Neuronal stem cell (in vitro differentiated cells): ENCODE measurements at regions not wholly inside any gene's neighbourhood (a gene's known extent, or its start where the extent isn't known, plus 50 kb on each side); places are given as distances from the start of the nearest gene placed in this dataset.
"Not testable (repeated sequence)": the region's sequence is repeated elsewhere in the genome, so short reads cannot be mapped to it uniquely, and the experiment has no call there.

Experiments
- DNase-seq: peaks from one replicate; pipeline ENCODE4 v3.0.0-alpha.2; 2013; ENCODE audit warnings: low spot score
- H2AFZ ChIP-seq: one replicate; pipeline ENCODE4 v1.6.1; 2013; ENCODE audit warnings: mild to moderate bottlenecking, low read length, inconsistent platforms
- H2AK5ac ChIP-seq: 2 replicates; pipeline ENCODE4 v1.6.1; 2013; ENCODE audit warnings: low read depth, mild to moderate bottlenecking, inconsistent platforms, low read length, moderate library complexity, mixed read lengths
- H2BK120ac ChIP-seq: 2 replicates; pipeline ENCODE4 v1.6.1; 2013; ENCODE audit warnings: low read depth, mild to moderate bottlenecking, inconsistent platforms, low read length, moderate library complexity, mixed read lengths
- H2BK12ac ChIP-seq: one replicate; pipeline ENCODE4 v1.6.1; 2013; ENCODE audit warnings: low read length, inconsistent platforms
- H2BK15ac ChIP-seq: 2 replicates; pipeline ENCODE4 v1.6.1; 2013; ENCODE audit warnings: mild to moderate bottlenecking, low read length, inconsistent platforms, mixed read lengths
- H2BK5ac ChIP-seq: one replicate; pipeline ENCODE4 v1.6.1; 2013; ENCODE audit warnings: inconsistent platforms, mild to moderate bottlenecking, low read length, moderate library complexity
- H3K14ac ChIP-seq: one replicate; pipeline ENCODE4 v1.6.1; 2013; ENCODE audit warnings: low read length, inconsistent platforms
- H3K18ac ChIP-seq: 2 replicates; pipeline ENCODE4 v1.6.1; 2013; ENCODE audit warnings: low read length, inconsistent platforms
- H3K23ac ChIP-seq: 2 replicates; pipeline ENCODE4 v1.6.1; 2013; ENCODE audit warnings: low read depth, mild to moderate bottlenecking, mixed read lengths, low read length, inconsistent platforms; ENCODE audit not compliant: poor library complexity
- H3K27ac ChIP-seq: replicated peaks from 3 replicates; pipeline ENCODE4 v1.5.1; 2013; ENCODE audit warnings: low read length, inconsistent platforms
- H3K27me3 ChIP-seq, 3 experiments: 2 replicates each; pipeline ENCODE4 v1.6.1; 2013; ENCODE audit warnings: low read length in 3 of 3, mild to moderate bottlenecking in 2 of 3, inconsistent platforms in 1 of 3, low read depth in 1 of 3, mixed read lengths in 1 of 3, moderate library complexity in 1 of 3; ENCODE audit not compliant: control insufficient read depth in 3 of 3, insufficient read depth in 3 of 3
- H3K36me3 ChIP-seq, 2 donors: replicated peaks in 1 of 2; 2 replicates each; pipeline ENCODE4 v1.6.1; 2013; ENCODE audit warnings: low read length in 2 of 2; ENCODE audit not compliant: control insufficient read depth in 2 of 2, insufficient read depth in 2 of 2
- H3K4ac ChIP-seq: 2 replicates; pipeline ENCODE4 v1.6.1; 2013; ENCODE audit warnings: inconsistent platforms, mild to moderate bottlenecking, low read length, moderate library complexity
- H3K4me1 ChIP-seq, 2 donors: 1 replicate in 1 of 2; 2 replicates in 1 of 2; pipeline ENCODE4 v1.6.1; 2013; ENCODE audit warnings: low read length in 2 of 2, low read depth in 1 of 2; ENCODE audit not compliant: control insufficient read depth in 2 of 2, insufficient read depth in 1 of 2
- H3K4me2 ChIP-seq: one replicate; pipeline ENCODE4 v1.6.1; 2013; ENCODE audit warnings: mild to moderate bottlenecking, low read length, inconsistent platforms; ENCODE audit not compliant: insufficient read depth, poor library complexity, severe bottlenecking
- H3K4me3 ChIP-seq, 2 donors: 2 replicates each; pipeline ENCODE4 v1.5.1; 2013; ENCODE audit warnings: low read length in 2 of 2, mild to moderate bottlenecking in 2 of 2, inconsistent platforms in 1 of 2, moderate library complexity in 1 of 2
- H3K79me1 ChIP-seq: one replicate; pipeline ENCODE4 v1.6.1; 2013; ENCODE audit warnings: low read depth, mild to moderate bottlenecking, inconsistent platforms, low read length, moderate library complexity
- H3K9ac ChIP-seq: one replicate; pipeline ENCODE4 v1.6.1; 2013; ENCODE audit warnings: mild to moderate bottlenecking, low read depth, low read length, inconsistent platforms; ENCODE audit not compliant: poor library complexity
- H3K9me3 ChIP-seq, 2 donors: replicated peaks in 1 of 2; 2 replicates each; pipeline versions ENCODE3 to v1.6.1; 2013; ENCODE audit warnings: low read length in 2 of 2, mild to moderate bottlenecking in 2 of 2, inconsistent platforms in 1 of 2, low read depth in 1 of 2, mixed read lengths in 1 of 2, moderate library complexity in 1 of 2; ENCODE audit not compliant: control insufficient read depth in 2 of 2, insufficient read depth in 1 of 2
- H4K8ac ChIP-seq: one replicate; pipeline ENCODE4 v1.6.1; 2013; ENCODE audit warnings: low read depth, mild to moderate bottlenecking, inconsistent platforms, low read length, moderate library complexity
- H4K91ac ChIP-seq: one replicate; pipeline ENCODE4 v1.6.1; 2013; ENCODE audit warnings: low read length, low read depth, mild to moderate bottlenecking, inconsistent platforms; ENCODE audit not compliant: poor library complexity
- WGBS, 2 donors: extraction: QIAGEN DNeasy Blood & Tissue Kit; methylation state at CpG; one replicate each; pipeline ENCODE4 v1.1.7; 2013; ENCODE audit warnings: missing lambda C conversion rate in 2 of 2, mixed read lengths in 1 of 2; ENCODE audit not compliant: insufficient read length in 2 of 2, insufficient replicate concordance in 1 of 2; ENCODE audit errors: extremely low coverage in 2 of 2; 5-methylcytosine and 5-hydroxymethylcytosine counted together

GRCh38 chr13:62110079-62110478 lies 694.4 kb upstream of the PCDH20 start:
- Histone ChIP-seq H2BK5ac (no peak overlapping the region), H4K8ac (no peak overlapping the region), H3K9me3 (peaks cover 0 to 3% of the 10 kb centered on the region in 2 donors), H3K4ac (no peak overlapping the region), H4K91ac (no peak overlapping the region), H3K4me1 (no peaks in the 10 kb centered on the region), H3K18ac (no peak overlapping the region), H2BK12ac (no peak overlapping the region), H3K23ac (no peak overlapping the region), H2AFZ (peak overlapping the region; percentile 17), H3K14ac (no peak overlapping the region), H2AK5ac (no peak overlapping the region), H3K79me1 (no peaks in the 10 kb centered on the region), H3K36me3 (no peaks in the 10 kb centered on the region), H3K9ac (no peak overlapping the region), H2BK15ac (no peak overlapping the region), H3K27ac (no peak overlapping the region), H3K4me2 (no peak overlapping the region), H2BK120ac (no peak overlapping the region), H3K27me3 (no peaks in the 10 kb centered on the region), H3K4me3 (no peak overlapping the region)
- WGBS, 2 donors: no CpG with 5 or more reads among the region's 4 CpGs
- no peak for DNase-seq

- H3K9ac ChIP-seq, DNase-seq, H3K27me3 ChIP-seq, H4K91ac ChIP-seq, H3K23ac ChIP-seq, H2BK12ac ChIP-seq, H2BK5ac ChIP-seq, H3K27ac ChIP-seq, H3K4me3 ChIP-seq, H2AFZ ChIP-seq, H3K36me3 ChIP-seq, H4K8ac ChIP-seq, H3K9me3 ChIP-seq, H2AK5ac ChIP-seq, H3K14ac ChIP-seq, H2BK120ac ChIP-seq, H3K4me1 ChIP-seq, H3K79me1 ChIP-seq, H2BK15ac ChIP-seq, H3K18ac ChIP-seq, H3K4ac ChIP-seq, H3K4me2 ChIP-seq: not testable (repeated sequence)
- WGBS, 2 donors: no CpG with 5 or more reads among the region's 7 CpGs
Measured at GRCh38 chr13:62104136-62104535, 688.5 kb upstream of the PCDH20 start.

- Histone ChIP-seq H2AK5ac (no peak overlapping the region), H3K4ac (no peak overlapping the region), H4K91ac (no peak overlapping the region), H3K23ac (no peak overlapping the region), H2BK120ac (no peak overlapping the region), H2AFZ (no peak overlapping the region), H3K4me2 (no peak overlapping the region), H3K27me3 (no peaks in the 10 kb centered on the region), H3K36me3 (no peaks in the 10 kb centered on the region), H2BK15ac (no peak overlapping the region), H2BK5ac (no peak overlapping the region), H3K14ac (no peak overlapping the region), H3K18ac (no peak overlapping the region), H3K79me1 (no peaks in the 10 kb centered on the region), H2BK12ac (no peak overlapping the region), H3K4me1 (no peaks in the 10 kb centered on the region), H4K8ac (no peak overlapping the region), H3K9me3 (no peaks in the 10 kb centered on the region), H3K9ac (no peak overlapping the region), H3K4me3 (no peak overlapping the region), H3K27ac (no peak overlapping the region)
- WGBS, 2 donors: no CpG with 5 or more reads among the region's 1 CpG
- DNase-seq: no peak
Measured at GRCh38 chr13:62096652-62097051, 681.0 kb upstream of the PCDH20 start.

GRCh38 chr13:62094932-62095331 lies 679.3 kb upstream of the PCDH20 start:
- no peak overlapping the region for H3K9ac ChIP-seq
- H3K18ac ChIP-seq: no peak overlapping the region
- H3K4ac ChIP-seq: no peak overlapping the region
- H2AFZ ChIP-seq: no peak overlapping the region
- H3K23ac ChIP-seq: no peak overlapping the region
- H2BK5ac ChIP-seq: no peak overlapping the region
- no peak overlapping the region for H3K27ac ChIP-seq
- H4K8ac ChIP-seq: no peak overlapping the region
- no peak overlapping the region for H2BK120ac ChIP-seq
- no peak overlapping the region for H3K14ac ChIP-seq
- H2AK5ac ChIP-seq: no peak overlapping the region
- no peak overlapping the region for H3K4me2 ChIP-seq
- no peak overlapping the region for H2BK12ac ChIP-seq
- H3K79me1 ChIP-seq: no peaks in the 10 kb centered on the region
- no peak overlapping the region for H2BK15ac ChIP-seq
- no CpG with 5 or more reads among the region's 1 CpG for WGBS, 2 donors
- no peak overlapping the region for H4K91ac ChIP-seq
- no peak for DNase-seq
- H3K4me3 ChIP-seq: no peak overlapping the region
- H3K27me3 ChIP-seq: no peaks in the 10 kb centered on the region
- no peaks in the 10 kb centered on the region for H3K36me3 ChIP-seq
- H3K4me1 ChIP-seq: no peaks in the 10 kb centered on the region
- no peaks in the 10 kb centered on the region for H3K9me3 ChIP-seq
